GM19043 (cell line): ENCODE measurements at regions not wholly inside any gene's neighbourhood (a gene's known extent, or its start where the extent isn't known, plus 50 kb on each side); places are given as distances from the start of the nearest gene placed in this dataset.
"Not testable (repeated sequence)": the region's sequence is repeated elsewhere in the genome, so short reads cannot be mapped to it uniquely, and the experiment has no call there.

Experiments
- ATAC-seq: cut with Tn5 transposase; IDR thresholded peaks from one replicate; pipeline ENCODE4 v1.9.1; 2021; ENCODE audit warnings: low read depth; ENCODE audit not compliant: unreplicated experiment

- no peak for ATAC-seq
Observed at GRCh38 chr5:92313385-92313784, 930.3 kb upstream of the ARRDC3 start.

- ATAC-seq = no peak
Observed at GRCh38 chr5:92309336-92309991, 926.3 kb upstream of the ARRDC3 start.

GRCh38 chr5:92308679-92309078 is 925.6 kb upstream of the ARRDC3 start:
- ATAC-seq = no peak

DNA sequence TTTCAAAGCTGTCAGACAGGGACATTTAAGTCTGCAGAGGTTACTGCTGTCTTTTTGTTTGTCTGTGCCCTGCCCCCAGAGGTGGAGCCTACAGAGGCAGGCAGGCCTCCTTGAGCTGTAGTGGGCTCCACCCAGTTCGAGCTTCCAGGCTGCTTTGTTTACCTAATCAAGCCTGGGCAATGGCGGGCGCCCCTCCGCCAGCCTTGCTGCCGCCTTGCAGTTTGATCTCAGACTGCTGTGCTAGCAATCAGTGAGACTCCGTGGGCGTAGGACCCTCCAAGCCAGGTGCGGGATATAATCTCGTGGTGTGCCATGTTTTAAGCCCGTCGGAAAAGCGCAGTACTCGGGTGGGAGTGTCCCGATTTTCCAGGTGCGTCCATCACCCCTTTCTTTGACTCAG is 919.2 kb upstream of the ARRDC3 start:
- not testable (repeated sequence) for ATAC-seq

DNA sequence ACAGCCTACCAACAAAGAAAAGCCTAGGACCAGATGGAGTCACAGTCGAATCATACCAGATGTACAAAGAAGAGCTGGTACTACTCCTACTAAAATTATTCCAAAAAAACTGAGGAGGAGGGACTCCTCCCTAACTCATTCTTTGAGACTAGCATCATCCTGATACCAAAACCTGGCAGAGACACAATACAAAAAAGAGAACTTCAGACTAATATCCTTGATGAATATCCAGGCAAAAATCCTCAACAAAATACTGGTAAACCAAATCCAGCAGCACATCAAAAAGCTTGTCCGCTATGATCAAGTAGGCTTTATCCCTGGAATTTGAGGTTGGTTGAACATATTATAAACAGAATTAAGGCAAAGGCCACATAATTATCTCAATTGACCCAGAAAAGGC is 900.4 kb upstream of the ARRDC3 start:
- no peak for ATAC-seq

- not testable (repeated sequence) for ATAC-seq
Observed at GRCh38 chr5:92271750-92272149, 888.6 kb upstream of the ARRDC3 start.

GRCh38 chr5:92268343-92268742 is 885.2 kb upstream of the ARRDC3 start:
- ATAC-seq = no peak

GRCh38 chr5:92267830-92268229 is 884.7 kb upstream of the ARRDC3 start:
- ATAC-seq = no peak

- ATAC-seq = no peak
Observed at GRCh38 chr5:92265804-92266203, 882.7 kb upstream of the ARRDC3 start.

DNA sequence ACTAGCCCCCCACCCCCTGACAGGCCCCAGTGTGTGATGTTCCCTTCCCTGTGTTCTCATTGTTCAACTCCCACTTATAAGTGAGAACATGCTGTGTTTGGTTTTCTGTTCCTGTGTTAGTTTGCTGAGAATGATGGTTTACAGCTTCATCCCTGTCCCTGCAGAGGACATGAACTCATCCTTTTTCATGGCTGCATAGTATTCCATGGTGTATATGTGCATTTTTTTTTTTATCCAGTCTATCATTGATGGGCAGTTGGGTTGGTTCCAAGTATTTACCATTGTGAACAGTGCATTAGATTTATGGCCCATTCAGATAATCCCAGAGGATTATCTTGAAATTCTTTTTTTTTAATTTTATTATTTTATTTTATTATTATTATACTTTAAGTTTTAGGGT is 872.5 kb upstream of the ARRDC3 start:
- ATAC-seq = not testable (repeated sequence)

DNA sequence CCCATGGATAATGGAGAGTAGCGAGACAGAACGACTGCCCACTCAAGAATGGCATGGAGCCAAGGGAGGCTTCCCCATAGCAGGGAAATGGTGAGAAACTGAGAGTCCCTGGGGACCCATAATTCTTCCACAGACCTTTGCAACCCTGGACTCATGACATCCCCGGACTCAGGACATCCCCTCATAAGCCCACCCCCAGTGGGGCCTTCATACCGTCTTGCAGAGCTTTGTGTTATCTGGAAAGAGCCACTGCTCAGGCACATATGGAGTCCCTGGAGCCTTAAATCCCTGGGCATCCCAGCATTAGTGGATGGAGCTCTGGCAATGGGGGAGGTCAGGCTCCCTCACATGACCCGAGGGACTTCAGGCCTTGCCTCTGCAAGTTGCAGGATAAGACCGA is 865.4 kb upstream of the ARRDC3 start:
- no peak for ATAC-seq

- no peak for ATAC-seq
Observed at GRCh38 chr5:92242170-92242569, 859.1 kb upstream of the ARRDC3 start.

GRCh38 chr5:92237896-92238295 is 854.8 kb upstream of the ARRDC3 start:
- ATAC-seq = no peak

GRCh38 chr5:92222449-92222848 is 839.3 kb upstream of the ARRDC3 start:
- no peak for ATAC-seq

GRCh38 chr5:92216852-92217251 is 833.7 kb upstream of the ARRDC3 start:
- ATAC-seq = not testable (repeated sequence)

- no peak for ATAC-seq
Observed at GRCh38 chr5:92215116-92215515, 832.0 kb upstream of the ARRDC3 start.

GRCh38 chr5:92208265-92208664 is 825.1 kb upstream of the ARRDC3 start:
- no peak for ATAC-seq

DNA sequence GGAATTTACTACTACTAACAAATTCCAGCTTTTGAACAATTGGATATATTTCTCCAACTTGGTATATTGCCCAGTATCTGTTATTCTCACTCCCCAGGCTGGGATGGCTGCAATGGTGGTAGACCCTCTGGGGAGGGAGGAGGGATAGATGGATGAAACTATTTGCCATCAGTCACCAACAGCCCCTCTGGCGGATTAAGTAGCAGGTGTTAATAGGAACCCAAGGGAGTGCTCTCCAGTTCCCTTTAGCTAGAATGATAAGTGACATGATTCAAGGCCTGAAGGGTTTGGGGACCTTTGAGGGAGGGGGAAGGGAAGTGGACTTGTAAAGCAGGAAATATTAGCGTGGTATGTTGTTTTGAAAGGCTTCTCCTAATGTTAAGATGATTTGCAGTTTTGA is 824.0 kb upstream of the ARRDC3 start:
- no peak for ATAC-seq

DNA sequence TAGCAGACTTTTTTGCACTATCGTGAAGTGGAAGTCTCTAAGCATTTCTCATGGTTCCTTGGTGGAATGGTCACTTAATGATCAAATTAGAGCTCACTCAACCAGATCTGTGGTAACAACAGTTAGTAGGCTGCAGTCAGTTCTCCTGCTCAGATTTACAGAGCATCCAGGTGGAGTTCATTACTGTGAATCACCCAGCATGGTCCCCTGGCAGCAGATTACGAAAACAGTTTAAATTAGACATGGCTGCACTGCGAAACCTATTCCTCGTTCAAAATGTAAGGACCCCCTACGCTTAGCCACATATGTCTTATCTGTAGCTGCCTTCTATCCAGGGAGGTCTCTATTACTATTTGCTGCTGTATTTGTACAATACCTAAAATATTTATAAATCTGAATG is 823.6 kb upstream of the ARRDC3 start:
- ATAC-seq = no peak

GRCh38 chr5:92199035-92199434 is 815.9 kb upstream of the ARRDC3 start:
- not testable (repeated sequence) for ATAC-seq

DNA sequence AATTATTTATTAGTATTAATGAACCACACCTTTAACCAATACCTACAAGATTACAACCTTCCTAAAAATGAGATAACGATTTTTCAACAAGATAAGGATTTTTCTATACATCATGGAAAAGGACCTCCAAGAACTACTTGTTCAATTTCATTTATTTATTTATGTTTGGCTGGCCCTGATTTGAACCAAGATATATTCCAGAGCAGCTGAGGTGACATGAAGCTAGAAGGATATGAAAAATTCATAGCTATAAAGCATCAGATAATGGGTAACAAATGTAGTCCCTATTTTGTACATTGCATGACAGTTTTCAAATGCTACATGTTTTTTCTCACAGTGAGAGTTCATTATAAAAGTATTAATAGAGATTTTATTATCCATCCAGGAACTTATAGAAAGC is 798.5 kb upstream of the ARRDC3 start:
- ATAC-seq = no peak

DNA sequence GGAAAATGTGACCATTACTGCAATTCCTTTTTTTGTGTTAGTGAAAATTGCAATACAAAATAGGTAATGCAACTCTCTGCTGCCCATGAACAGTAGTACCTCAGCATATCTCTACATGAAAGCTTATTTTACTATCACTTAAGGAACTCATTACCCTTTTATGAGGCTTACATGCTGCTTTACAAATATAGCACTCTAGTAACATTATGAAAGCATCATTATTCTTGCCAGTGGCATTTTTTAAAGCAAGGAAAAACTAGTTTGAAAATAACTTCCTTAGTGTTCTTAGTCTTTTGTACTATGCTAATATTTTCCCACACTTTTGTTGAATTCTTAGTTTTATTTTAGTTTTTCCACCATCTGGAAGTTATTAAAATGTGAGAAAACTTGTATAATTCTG is 797.3 kb upstream of the ARRDC3 start:
- ATAC-seq = no peak

DNA sequence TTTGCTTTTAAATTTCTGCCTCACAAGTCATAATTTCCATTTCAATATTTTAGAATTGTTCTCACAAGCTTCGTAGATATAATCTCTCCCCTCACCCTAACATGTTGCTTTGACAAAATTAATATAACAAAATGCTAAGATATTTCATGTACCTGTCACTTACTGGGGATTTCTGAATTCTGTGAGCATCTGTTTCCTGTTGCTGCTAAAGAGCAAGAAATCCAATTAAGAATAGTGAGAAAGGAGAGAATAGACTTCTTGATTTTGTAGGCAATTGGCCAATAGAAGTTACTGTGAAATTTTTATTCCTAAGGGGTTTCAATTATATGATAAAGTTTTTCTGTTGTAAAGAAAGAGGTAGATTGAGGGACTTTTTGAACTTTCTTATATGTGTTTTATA is 796.5 kb upstream of the ARRDC3 start:
- ATAC-seq = no peak
